ENCODE measurements at regions not wholly inside any gene's neighbourhood (a gene's known extent, or its start where the extent isn't known, plus 50 kb on each side); places are given as distances from the start of the nearest gene placed in this dataset.

GRCh38 chr10:3248526-3249306 is 76.1 kb upstream of the PITRM1 start:
- ATAC-seq, result peak; percentile 64 to 79
- intact Hi-C loops (cut with DNase I), result loop anchor here in 1 of 4 donors (10.0 kb wide), 1 partner anchor 536 kb away; the partner anchor contains the start of gene KLF6

GRCh38 chr10:3245395-3245794 is 72.8 kb upstream of the PITRM1 start:
- no peaks in the 10 kb centered on the region for H3K27me3 ChIP-seq (ENCODE audit: control insufficient read depth, insufficient read depth)
- DNase-seq (no peak), ATAC-seq (no peak)
- intact Hi-C loops (cut with DNase I), result loop anchor here in 1 of 4 donors (10.0 kb wide), 1 partner anchor 539 kb away; the partner anchor contains the start of gene KLF6
- 95% methylated on average over 11 of the region's 11 CpGs for WGBS
- no peaks in the 10 kb centered on the region for H3K4me1 ChIP-seq (ENCODE audit: control insufficient read depth, insufficient read depth, low read length)
- H3K27ac ChIP-seq (ENCODE audit: low read length), result no peak overlapping the region
- H3K4me3 ChIP-seq (ENCODE audit: low read length), result no peak overlapping the region
- H3K9me3 ChIP-seq (ENCODE audit: control insufficient read depth, low read length), result no peaks in the 10 kb centered on the region

More at GRCh38 chr10:3248526-3249306, 76.1 kb upstream of the PITRM1 start:
- peak overlapping the region; percentile 17 for H3K27ac ChIP-seq (ENCODE audit: low read length)
- WGBS, result 31% methylated on average over 6 of the region's 6 CpGs
- no peak for DNase-seq
- H3K27me3 ChIP-seq (ENCODE audit: control insufficient read depth, insufficient read depth), result no peaks in the 10 kb centered on the region
- no peaks in the 10 kb centered on the region for H3K9me3 ChIP-seq (ENCODE audit: control insufficient read depth, low read length)
- no peak overlapping the region for H3K4me3 ChIP-seq (ENCODE audit: low read length)
- H3K4me1 ChIP-seq (ENCODE audit: control insufficient read depth, insufficient read depth, low read length), result no peaks in the 10 kb centered on the region

- no peak overlapping the region for H3K4me3 ChIP-seq (ENCODE audit: low read length)
- no peaks in the 10 kb centered on the region for H3K4me1 ChIP-seq (ENCODE audit: control insufficient read depth, insufficient read depth, low read length)
- ATAC-seq, result no peak
- H3K9me3 ChIP-seq (ENCODE audit: control insufficient read depth, low read length), result no peaks in the 10 kb centered on the region
- H3K27me3 ChIP-seq (ENCODE audit: control insufficient read depth, insufficient read depth), result no peaks in the 10 kb centered on the region
- no peak for DNase-seq
- 83% methylated on average over 10 of the region's 10 CpGs for WGBS
- H3K27ac ChIP-seq (ENCODE audit: low read length), result no peak overlapping the region
- intact Hi-C loops (cut with DNase I), result loop anchor here in 1 of 4 donors (10.0 kb wide), 1 partner anchor 543 kb away; the partner anchor contains the start of gene KLF6
These were observed 69.5 kb upstream of the PITRM1 start for GRCh38 chr10:3241967-3242650.

- 92% methylated on average over 24 of the region's 24 CpGs for WGBS
- Histone ChIP-seq H3K9me3 (ENCODE audit: control insufficient read depth, low read length) (no peaks in the 10 kb centered on the region), H3K4me3 (ENCODE audit: low read length) (no peak overlapping the region), H3K27me3 (ENCODE audit: control insufficient read depth, insufficient read depth) (no peaks in the 10 kb centered on the region), H3K4me1 (ENCODE audit: control insufficient read depth, insufficient read depth, low read length) (no peaks in the 10 kb centered on the region), H3K27ac (ENCODE audit: low read length) (no peak overlapping the region)
- intact Hi-C loops (cut with DNase I), result loop anchor here in 1 of 4 donors (10.0 kb wide), 1 partner anchor 543 kb away; the partner anchor contains the start of gene KLF6
- no peak for DNase-seq
- ATAC-seq, result no peak
These were observed 68.8 kb upstream of the PITRM1 start for GRCh38 chr10:3241274-3241921.

GRCh38 chr10:3239920-3240894 is 67.6 kb upstream of the PITRM1 start:
- intact Hi-C loops (cut with DNase I), result loop anchor here in 3 of 4 donors (5.0 to 10.0 kb wide), 2 partner anchors 545 to 1532 kb away; partner anchors contain the start of gene KLF6 (in 2 of the 3)
- WGBS, result 63% methylated on average over 30 of the region's 30 CpGs
- H3K27me3 ChIP-seq (ENCODE audit: control insufficient read depth, insufficient read depth), result no peaks in the 10 kb centered on the region
- no peak overlapping the region for H3K4me3 ChIP-seq (ENCODE audit: low read length)
- DNase-seq (no peak), ATAC-seq (peak in 1 of 2 donors; percentile 54)
- no peaks in the 10 kb centered on the region for H3K4me1 ChIP-seq (ENCODE audit: control insufficient read depth, insufficient read depth, low read length)
- peak overlapping the region; percentile 67 for H3K27ac ChIP-seq (ENCODE audit: low read length)
- H3K9me3 ChIP-seq (ENCODE audit: control insufficient read depth, low read length), result no peaks in the 10 kb centered on the region

- Histone ChIP-seq H3K4me1 (ENCODE audit: control insufficient read depth, insufficient read depth, low read length) (no peaks in the 10 kb centered on the region), H3K9me3 (ENCODE audit: control insufficient read depth, low read length) (no peaks in the 10 kb centered on the region), H3K27me3 (ENCODE audit: control insufficient read depth, insufficient read depth) (no peaks in the 10 kb centered on the region), H3K4me3 (ENCODE audit: low read length) (no peak overlapping the region), H3K27ac (ENCODE audit: low read length) (no peak overlapping the region)
- DNase-seq (peak; percentile 75 to 88 (median 86)), ATAC-seq (peak; percentile 80 to 86)
- WGBS, result 30% methylated on average over 35 of the region's 35 CpGs
- intact Hi-C loops (cut with DNase I), result loop anchor here in 2 of 4 donors (5.0 to 10.0 kb wide), 2 partner anchors 546 to 1533 kb away; partner anchors contain the start of gene KLF6 (in 1 of the 2)
These were observed 66.7 kb upstream of the PITRM1 start for GRCh38 chr10:3239066-3239919.

- DNase-seq (no peak), ATAC-seq (no peak)
- intact Hi-C loops (cut with DNase I), result loop anchor here in 2 of 4 donors (5.0 to 10.0 kb wide), 2 partner anchors 547 to 1534 kb away; partner anchors contain the start of gene KLF6 (in 1 of the 2)
- H3K4me3 ChIP-seq (ENCODE audit: low read length), result no peak overlapping the region
- 49% methylated on average over 26 of the region's 26 CpGs for WGBS
- no peak overlapping the region for H3K27ac ChIP-seq (ENCODE audit: low read length)
- H3K9me3 ChIP-seq (ENCODE audit: control insufficient read depth, low read length), result no peaks in the 10 kb centered on the region
- H3K4me1 ChIP-seq (ENCODE audit: control insufficient read depth, insufficient read depth, low read length), result no peaks in the 10 kb centered on the region
- H3K27me3 ChIP-seq (ENCODE audit: control insufficient read depth, insufficient read depth), result no peaks in the 10 kb centered on the region
These were observed 65.7 kb upstream of the PITRM1 start for GRCh38 chr10:3238115-3238871.

GRCh38 chr10:3237530-3237929 is 64.9 kb upstream of the PITRM1 start:
- Histone ChIP-seq H3K27ac (ENCODE audit: low read length) (no peak overlapping the region), H3K27me3 (ENCODE audit: control insufficient read depth, insufficient read depth) (no peaks in the 10 kb centered on the region), H3K4me1 (ENCODE audit: control insufficient read depth, insufficient read depth, low read length) (no peaks in the 10 kb centered on the region), H3K4me3 (ENCODE audit: low read length) (no peak overlapping the region), H3K9me3 (ENCODE audit: control insufficient read depth, low read length) (no peaks in the 10 kb centered on the region)
- WGBS, result 95% methylated on average over 13 of the region's 13 CpGs
- DNase-seq (no peak), ATAC-seq (no peak)
- intact Hi-C loops (cut with DNase I), result loop anchor here in 2 of 4 donors (5.0 to 10.0 kb wide), 2 partner anchors 547 to 1535 kb away; partner anchors contain the start of gene KLF6 (in 1 of the 2)
